IPS-18a (cell line): ENCODE measurements at regions not wholly inside any gene's neighbourhood (a gene's known extent, or its start where the extent isn't known, plus 50 kb on each side); places are given as distances from the start of the nearest gene placed in this dataset.

Experiments used
- H3K27ac ChIP-seq: one replicate; pipeline ENCODE4 v1.5.1; 2013; ENCODE audit warnings: low read length
- H3K27me3 ChIP-seq: one replicate; pipeline ENCODE4 v1.6.1; 2013; ENCODE audit warnings: mild to moderate bottlenecking, low read length; ENCODE audit not compliant: control insufficient read depth, insufficient read depth
- H3K36me3 ChIP-seq: one replicate; pipeline ENCODE4 v1.6.1; 2013; ENCODE audit warnings: low read depth, low read length; ENCODE audit not compliant: control insufficient read depth
- H3K4me1 ChIP-seq: one replicate; pipeline ENCODE4 v1.6.1; 2013; ENCODE audit warnings: low read depth, low read length; ENCODE audit not compliant: control insufficient read depth
- H3K4me3 ChIP-seq: one replicate; pipeline ENCODE4 v1.5.1; 2013; ENCODE audit warnings: low read length
- H3K9ac ChIP-seq: one replicate; pipeline ENCODE4 v1.6.1; 2013; ENCODE audit warnings: mild to moderate bottlenecking, low read length, moderate library complexity
- H3K9me3 ChIP-seq: one replicate; pipeline ENCODE4 v1.6.1; 2013; ENCODE audit warnings: low read depth, low read length; ENCODE audit not compliant: control insufficient read depth

DNA sequence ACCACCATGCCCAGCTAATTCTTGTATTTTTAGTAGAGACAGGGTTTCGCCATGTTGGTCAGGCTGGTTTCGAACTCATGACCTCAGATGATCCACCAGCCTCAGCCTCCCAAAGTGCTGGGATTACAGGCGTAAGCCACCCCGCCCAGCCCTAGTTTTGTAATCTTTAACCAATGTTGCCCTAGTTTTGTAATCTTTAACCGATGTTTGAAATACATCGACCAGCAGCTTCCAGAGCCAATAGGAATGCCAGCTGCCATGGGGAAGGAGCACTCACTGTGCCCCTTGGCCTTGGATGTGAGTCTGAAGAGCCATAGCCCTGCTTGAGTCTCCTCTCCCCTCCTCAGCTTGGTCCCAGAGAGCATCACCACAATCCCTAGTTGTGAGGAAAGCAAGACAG is 209.3 kb upstream of the RGS6 start:
- no peaks in the 10 kb centered on the region for H3K9me3 ChIP-seq
- no peak overlapping the region for H3K27ac ChIP-seq
- no peaks in the 10 kb centered on the region for H3K4me1 ChIP-seq
- H3K9ac ChIP-seq: no peak overlapping the region
- H3K36me3 ChIP-seq: peaks cover 21% of the 10 kb centered on the region
- no peaks in the 10 kb centered on the region for H3K27me3 ChIP-seq
- no peak overlapping the region for H3K4me3 ChIP-seq

DNA sequence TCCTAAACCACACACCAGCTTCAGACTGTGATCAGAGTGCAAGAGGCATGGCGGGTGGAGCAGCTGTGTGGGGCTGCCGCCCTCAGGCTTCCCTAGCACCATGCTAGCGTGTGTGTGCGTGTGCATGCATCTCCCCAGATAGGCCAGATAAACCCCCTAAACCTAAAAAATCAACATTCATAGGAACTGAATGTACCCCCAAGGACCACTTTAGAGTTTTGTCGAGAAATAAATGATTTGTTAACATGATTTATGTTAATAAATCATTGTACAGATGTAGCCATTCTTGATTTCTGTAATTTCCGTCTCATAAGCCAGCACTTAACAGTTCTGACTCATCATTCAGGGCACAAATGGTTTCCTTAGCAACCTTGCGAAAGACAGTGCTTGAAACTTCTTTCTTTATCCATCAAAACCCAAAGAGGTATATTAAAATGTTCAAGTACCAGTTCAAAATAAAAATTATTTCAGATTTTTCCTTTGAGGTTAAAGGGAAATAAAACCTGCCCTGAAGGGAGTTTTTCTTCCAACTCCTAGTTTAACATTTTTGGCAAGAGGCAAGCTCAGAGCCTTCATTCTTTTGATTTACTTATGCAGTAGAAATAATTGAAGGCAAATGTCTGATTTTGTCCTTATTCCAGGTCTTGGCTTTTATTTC is 206.2 kb upstream of the RGS6 start:
- no peaks in the 10 kb centered on the region for H3K4me1 ChIP-seq
- H3K27ac ChIP-seq: no peak overlapping the region
- no peaks in the 10 kb centered on the region for H3K27me3 ChIP-seq
- no peaks in the 10 kb centered on the region for H3K9me3 ChIP-seq
- H3K9ac ChIP-seq: no peak overlapping the region
- H3K4me3 ChIP-seq: no peak overlapping the region
- peaks cover 32% of the 10 kb centered on the region for H3K36me3 ChIP-seq

DNA sequence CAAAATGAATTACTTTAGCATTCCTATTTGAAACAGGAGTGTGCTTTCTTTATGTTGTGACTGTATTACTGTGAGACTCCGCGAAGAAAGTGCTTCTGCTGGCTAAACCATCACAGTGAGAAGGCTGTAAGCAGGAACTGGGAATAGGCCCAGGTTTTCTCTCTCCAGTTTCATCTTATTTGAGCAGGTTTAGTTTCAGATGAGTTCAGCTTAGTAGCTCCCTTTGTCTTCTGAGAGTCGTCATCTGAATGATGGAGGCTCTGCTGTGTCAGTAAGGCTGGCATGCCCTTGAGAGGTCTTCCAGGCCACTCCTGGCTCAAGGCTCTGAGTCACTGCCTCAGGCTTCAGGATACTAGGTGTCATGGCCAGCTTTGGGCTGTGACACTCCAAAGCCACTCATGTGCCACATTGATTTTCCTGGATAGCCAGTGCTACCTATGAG is 205.6 kb upstream of the RGS6 start:
- H3K9me3 ChIP-seq: no peaks in the 10 kb centered on the region
- H3K9ac ChIP-seq: no peak overlapping the region
- H3K4me3 ChIP-seq: no peak overlapping the region
- H3K27ac ChIP-seq: no peak overlapping the region
- H3K27me3 ChIP-seq: no peaks in the 10 kb centered on the region
- peaks cover 37% of the 10 kb centered on the region for H3K36me3 ChIP-seq
- H3K4me1 ChIP-seq: no peaks in the 10 kb centered on the region

DNA sequence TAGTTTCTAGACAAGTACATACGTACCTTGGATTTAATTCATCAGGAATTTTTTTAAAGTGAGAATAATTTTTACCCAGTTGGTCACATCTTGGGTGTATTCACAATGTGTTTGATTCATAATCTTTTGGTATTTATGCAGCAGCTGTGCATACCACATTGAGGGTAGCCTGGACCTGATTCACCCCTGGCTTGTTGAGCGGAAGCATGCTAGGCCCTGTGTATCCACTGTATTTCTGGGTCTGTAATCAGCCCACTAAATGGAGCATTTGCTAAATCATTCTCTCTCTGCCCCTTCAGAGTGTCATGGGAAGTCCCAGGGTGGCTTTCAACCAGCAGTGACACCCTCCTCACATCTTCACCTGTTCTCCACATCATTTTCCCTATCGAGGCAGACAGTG is 203.8 kb upstream of the RGS6 start:
- Histone ChIP-seq H3K4me1 (no peaks in the 10 kb centered on the region), H3K27me3 (no peaks in the 10 kb centered on the region), H3K9ac (no peak overlapping the region), H3K36me3 (peaks cover 44% of the 10 kb centered on the region), H3K4me3 (no peak overlapping the region), H3K27ac (no peak overlapping the region), H3K9me3 (no peaks in the 10 kb centered on the region)

DNA sequence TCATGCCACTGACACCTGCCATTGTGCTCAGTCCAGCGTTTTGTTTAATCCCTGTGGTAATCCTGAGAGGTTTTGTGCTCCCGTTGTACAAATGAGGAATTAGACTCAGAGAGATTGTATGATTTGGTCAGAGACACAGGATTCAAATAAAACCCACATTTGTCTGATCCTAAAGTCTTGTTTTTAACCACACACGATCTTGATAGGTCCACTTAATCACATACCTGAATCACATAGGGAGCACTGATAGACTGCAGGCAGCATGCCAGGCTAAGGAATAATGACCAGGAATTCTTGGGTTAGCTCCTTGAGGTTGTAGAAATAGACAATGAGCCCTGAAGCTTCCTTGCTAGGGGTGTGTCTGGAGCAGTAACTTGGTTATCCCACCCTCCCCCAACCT is 202.6 kb upstream of the RGS6 start:
- Histone ChIP-seq H3K9ac (no peak overlapping the region), H3K36me3 (peaks cover 48% of the 10 kb centered on the region), H3K27me3 (no peaks in the 10 kb centered on the region)

DNA sequence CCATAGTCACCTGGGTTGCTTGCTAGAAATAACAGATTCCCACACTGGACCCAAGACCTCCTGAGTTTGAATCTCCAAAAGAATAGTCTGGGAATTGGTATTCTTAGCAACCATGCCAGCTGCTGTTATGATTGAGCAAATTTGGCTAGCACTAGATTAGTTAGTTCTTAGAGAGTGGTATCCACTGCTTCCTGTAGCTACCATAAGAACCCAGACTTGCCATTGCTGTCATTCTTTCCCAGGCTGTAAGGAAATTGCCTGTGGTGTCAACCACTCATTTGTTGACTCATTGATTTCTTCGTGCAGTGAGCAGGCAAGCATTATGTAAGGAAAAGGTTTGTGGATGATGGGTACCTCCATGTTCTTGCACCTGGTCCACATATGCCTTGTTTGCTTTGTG is 201.8 kb upstream of the RGS6 start:
- Histone ChIP-seq H3K36me3 (peaks cover 49% of the 10 kb centered on the region), H3K9ac (no peak overlapping the region), H3K4me3 (no peak overlapping the region), H3K27me3 (no peaks in the 10 kb centered on the region), H3K9me3 (no peaks in the 10 kb centered on the region), H3K27ac (no peak overlapping the region), H3K4me1 (no peaks in the 10 kb centered on the region)

More for the DNA sequence above, 202.6 kb upstream of the RGS6 start:
- Histone ChIP-seq H3K27ac (no peak overlapping the region), H3K9me3 (no peaks in the 10 kb centered on the region), H3K4me3 (no peak overlapping the region), H3K4me1 (no peaks in the 10 kb centered on the region)

DNA sequence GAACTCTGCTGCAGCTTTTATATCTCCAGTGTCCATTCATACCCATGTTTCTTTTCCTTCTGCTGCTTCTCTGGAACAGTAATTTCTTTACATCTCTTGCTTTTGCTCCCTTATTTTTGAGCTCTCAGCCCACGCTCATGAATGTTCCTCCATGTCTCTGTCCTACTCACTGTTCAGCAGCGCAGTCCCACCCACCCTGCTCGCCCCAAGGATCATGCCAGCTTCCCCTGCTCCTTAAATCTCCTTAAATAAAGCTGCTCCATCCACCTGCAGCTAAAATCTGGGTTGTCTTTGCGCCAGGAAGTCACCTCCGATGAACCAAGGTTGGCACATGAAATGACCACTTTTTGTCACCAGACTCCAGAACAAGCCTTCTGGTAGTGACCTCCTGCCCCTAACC is 201.1 kb upstream of the RGS6 start:
- Histone ChIP-seq H3K9me3 (no peaks in the 10 kb centered on the region), H3K36me3 (peaks cover 48% of the 10 kb centered on the region), H3K4me1 (no peaks in the 10 kb centered on the region), H3K27me3 (no peaks in the 10 kb centered on the region), H3K4me3 (no peak overlapping the region), H3K9ac (no peak overlapping the region), H3K27ac (no peak overlapping the region)

DNA sequence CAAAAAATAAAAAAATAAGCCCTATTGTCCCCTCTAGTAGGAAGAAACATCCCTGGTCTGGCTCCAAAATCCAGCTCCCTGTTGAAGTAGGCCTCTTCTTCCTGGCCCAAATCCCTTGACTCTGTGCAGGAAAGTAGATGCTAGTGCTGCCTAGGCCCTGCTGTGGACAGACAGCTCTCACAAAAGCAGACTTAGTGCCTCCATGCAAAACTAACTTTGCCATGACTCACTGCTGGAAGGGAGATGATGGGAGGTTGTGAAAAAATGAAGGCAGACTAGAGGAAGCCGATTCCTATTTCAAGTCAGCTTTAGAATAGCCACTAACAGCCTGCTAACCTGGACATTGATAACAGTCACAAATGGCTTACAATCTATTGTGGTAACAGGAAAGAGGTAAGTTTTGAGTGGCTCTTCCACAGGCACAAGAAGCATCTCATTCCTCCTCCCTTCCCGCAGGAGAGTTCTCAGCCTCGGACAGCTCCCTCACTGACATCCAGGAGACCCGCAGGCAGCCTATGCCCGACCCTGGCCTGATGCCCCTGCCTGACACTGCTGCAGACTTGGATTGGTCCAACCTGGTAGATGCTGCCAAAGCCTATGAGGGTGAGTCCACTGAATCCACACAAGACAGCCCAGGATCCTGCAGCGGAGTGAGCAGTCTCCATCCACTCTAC is 198.9 kb upstream of the RGS6 start:
- Histone ChIP-seq H3K4me3 (no peak overlapping the region), H3K27me3 (no peaks in the 10 kb centered on the region), H3K27ac (no peak overlapping the region), H3K36me3 (peaks cover 44% of the 10 kb centered on the region), H3K9me3 (no peaks in the 10 kb centered on the region), H3K4me1 (no peaks in the 10 kb centered on the region), H3K9ac (no peak overlapping the region)

DNA sequence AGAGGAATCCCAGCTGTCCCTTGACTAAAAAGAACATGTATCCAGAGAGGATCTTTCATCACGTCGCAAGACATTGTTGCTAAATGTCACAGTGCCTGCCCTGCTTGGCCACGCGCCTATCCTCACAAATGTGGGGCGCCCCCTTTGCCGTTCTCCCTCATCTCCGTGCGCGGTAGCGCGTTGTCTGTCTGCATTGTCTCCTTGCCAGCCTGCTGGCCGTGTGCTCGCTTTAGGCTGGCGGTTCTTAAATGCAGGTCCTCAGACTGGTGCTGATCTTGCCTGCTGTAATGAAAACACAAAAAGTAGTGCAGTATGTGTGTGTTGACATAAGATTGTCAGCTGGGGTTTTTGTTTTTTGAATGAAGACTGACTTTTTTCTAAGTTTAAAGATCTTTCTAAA is 198.2 kb upstream of the RGS6 start:
- Histone ChIP-seq H3K9me3 (no peaks in the 10 kb centered on the region), H3K27ac (no peak overlapping the region), H3K4me3 (no peak overlapping the region), H3K36me3 (peaks cover 44% of the 10 kb centered on the region), H3K9ac (no peak overlapping the region), H3K27me3 (no peaks in the 10 kb centered on the region), H3K4me1 (no peaks in the 10 kb centered on the region)

DNA sequence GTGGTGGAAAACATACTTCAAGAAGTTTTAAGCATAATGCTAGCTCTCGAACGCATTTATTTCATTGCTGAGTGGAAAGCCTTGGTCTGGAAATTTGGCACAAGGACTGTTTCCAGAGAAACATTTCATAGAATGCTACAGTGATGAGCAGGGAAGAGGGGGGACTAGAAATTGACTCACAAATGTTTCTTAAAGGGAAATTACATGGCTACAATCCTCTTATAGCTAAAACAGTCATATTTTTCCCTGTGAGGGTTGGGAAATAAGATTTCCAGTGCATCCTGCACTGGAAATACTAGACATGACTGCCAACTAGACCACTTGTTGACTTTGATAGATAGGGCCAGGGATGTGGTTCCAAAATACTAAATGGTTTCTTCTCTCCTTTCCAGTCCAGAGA is 197.3 kb upstream of the RGS6 start:
- H3K4me3 ChIP-seq: no peak overlapping the region
- peaks cover 43% of the 10 kb centered on the region for H3K36me3 ChIP-seq

DNA sequence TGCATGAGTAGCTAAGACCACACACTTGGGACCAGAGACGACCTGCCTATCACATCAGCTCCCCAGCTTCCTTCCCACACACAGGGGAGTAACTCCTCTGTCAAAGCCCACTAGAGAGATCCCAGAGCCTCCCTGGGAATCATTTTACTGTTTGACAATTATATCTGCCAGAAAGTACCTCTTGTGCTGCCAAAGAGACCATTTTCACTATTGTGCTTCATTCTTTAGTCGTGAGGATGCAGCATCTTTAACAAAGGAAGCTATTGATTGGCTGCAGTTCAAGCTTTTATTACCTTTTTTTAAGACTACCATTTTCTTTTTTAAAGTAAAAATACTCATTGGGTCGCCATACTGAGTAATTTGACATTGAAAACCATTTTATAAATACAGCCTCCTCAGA is 194.5 kb upstream of the RGS6 start:
- H3K27me3 ChIP-seq: no peaks in the 10 kb centered on the region
- H3K4me1 ChIP-seq: no peaks in the 10 kb centered on the region
- no peak overlapping the region for H3K9ac ChIP-seq
- no peak overlapping the region for H3K4me3 ChIP-seq
- no peak overlapping the region for H3K27ac ChIP-seq
- H3K9me3 ChIP-seq: no peaks in the 10 kb centered on the region
- peaks cover 24% of the 10 kb centered on the region for H3K36me3 ChIP-seq

More for the DNA sequence above, 197.3 kb upstream of the RGS6 start:
- Histone ChIP-seq H3K9ac (no peak overlapping the region), H3K27ac (no peak overlapping the region), H3K9me3 (no peaks in the 10 kb centered on the region), H3K4me1 (no peaks in the 10 kb centered on the region), H3K27me3 (no peaks in the 10 kb centered on the region)
